Keratinocyte (primary cell): ENCODE measurements at regions not wholly inside any gene's neighbourhood (a gene's known extent, or its start where the extent isn't known, plus 50 kb on each side); places are given as distances from the start of the nearest gene placed in this dataset.

ENCODE experiments used
- DNase-seq: peaks from one replicate; pipeline ENCODE4 v3.0.0-alpha.2; 2011; ENCODE audit warnings: low read depth, missing footprints, low spot score
- FAIRE-seq: peaks from 2 replicates; lab custom pipeline; 2011; peaks lifted over from hg19 to GRCh38; lab: Jason Lieb, UNC
- H2AFZ ChIP-seq: 2 replicates; pipeline ENCODE4 v1.6.0; 2012; ENCODE audit warnings: low read length, control low read depth, inconsistent platforms; ENCODE audit not compliant: control insufficient read depth
- H3K27ac ChIP-seq: 2 replicates; pipeline ENCODE4 v1.5.1; 2011; ENCODE audit warnings: low read length; ENCODE audit not compliant: control insufficient read depth, insufficient read depth
- H3K27me3 ChIP-seq: 3 replicates; pipeline ENCODE4 v1.6.0; 2011; ENCODE audit warnings: low read length; ENCODE audit not compliant: control insufficient read depth, insufficient read depth; ENCODE audit errors: extremely low read depth
- H3K36me3 ChIP-seq, 2 experiments: 2 replicates in 1 of 2; 3 replicates in 1 of 2; pipeline ENCODE4 v1.5.1; 2011; ENCODE audit warnings: low read length in 2 of 2, mild to moderate bottlenecking in 1 of 2; ENCODE audit not compliant: control insufficient read depth in 2 of 2, insufficient read depth in 2 of 2; ENCODE audit errors: extremely low read depth in 1 of 2
- H3K4me1 ChIP-seq: 3 replicates; pipeline ENCODE4 v1.5.1; 2011; ENCODE audit warnings: low read length; ENCODE audit not compliant: control insufficient read depth, insufficient read depth; ENCODE audit errors: extremely low read depth
- H3K4me2 ChIP-seq: 3 replicates; pipeline ENCODE4 v1.6.0; 2011; ENCODE audit warnings: low read depth, low read length; ENCODE audit not compliant: control insufficient read depth, insufficient read depth; ENCODE audit errors: extremely low read depth
- H3K4me3 ChIP-seq, 3 experiments: fragments of 200-600 bp in 1 of 3; sonication (generic) in 1 of 3; 2 replicates in 2 of 3; 3 replicates in 1 of 3; pipeline ENCODE4 v1.5.1; 2011 to 2016; ENCODE audit warnings: low read length in 3 of 3, mild to moderate bottlenecking in 3 of 3, control low read depth in 2 of 3, inconsistent platforms in 1 of 3, low read depth in 1 of 3, mixed read lengths in 1 of 3, mixed run types in 1 of 3, moderate library complexity in 1 of 3; ENCODE audit not compliant: control insufficient read depth in 2 of 3, insufficient read depth in 2 of 3; ENCODE audit errors: extremely low read depth in 1 of 3
- H3K79me2 ChIP-seq: 2 replicates; pipeline ENCODE4 v1.6.0; 2012; ENCODE audit warnings: low read length; ENCODE audit not compliant: control insufficient read depth, insufficient read depth
- H3K9ac ChIP-seq: 3 replicates; pipeline ENCODE4 v1.6.0; 2011; ENCODE audit warnings: low read length; ENCODE audit not compliant: control insufficient read depth, insufficient read depth; ENCODE audit errors: extremely low read depth
- H3K9me1 ChIP-seq: 3 replicates; pipeline ENCODE4 v1.6.0; 2011; ENCODE audit warnings: low read length; ENCODE audit not compliant: control insufficient read depth, insufficient read depth; ENCODE audit errors: extremely low read depth
- H3K9me3 ChIP-seq: 2 replicates; pipeline ENCODE4 v1.5.1; 2012; ENCODE audit warnings: low read depth, low read length; ENCODE audit not compliant: control insufficient read depth
- H4K20me1 ChIP-seq: 3 replicates; pipeline ENCODE4 v1.6.0; 2011; ENCODE audit warnings: low read length; ENCODE audit not compliant: control insufficient read depth, insufficient read depth; ENCODE audit errors: extremely low read depth
- CTCF ChIP-seq, 3 experiments: IDR thresholded peaks in 1 of 3; conservative IDR thresholded peaks in 1 of 3; optimal IDR thresholded peaks in 1 of 3; 2 replicates in 2 of 3; 3 replicates in 1 of 3; pipeline versions ENCODE3 to v1.5.1; 2011; ENCODE audit warnings: low read length in 3 of 3, mild to moderate bottlenecking in 3 of 3, moderate library complexity in 2 of 3, control low read depth in 1 of 3, inconsistent platforms in 1 of 3; ENCODE audit not compliant: insufficient read depth in 2 of 3; ENCODE audit errors: extremely low read depth in 1 of 3
- EZH2 ChIP-seq: IDR thresholded peaks from one replicate; pipeline ENCODE4 v1.6.1; 2012; ENCODE audit warnings: inconsistent platforms, mild to moderate bottlenecking, low read length, moderate library complexity
- dilution Hi-C: fragments of 300-500 bp; cut with MboI; formaldehyde crosslinking; loops from one replicate; pipeline ENCODE4 v1.7.0; 2020; ENCODE audit warnings: low sequenced_read_pairs; ENCODE audit not compliant: extremely low pct_ligation_motif_present

- no peak overlapping the region for H2AFZ ChIP-seq
- FAIRE-seq (no peak), DNase-seq (no peak)
- H3K79me2 ChIP-seq = no peaks in the 10 kb centered on the region
- no peaks in the 10 kb centered on the region for H4K20me1 ChIP-seq
- TF ChIP-seq EZH2 = no peak
- no peak for TF ChIP-seq CTCF (optimal IDR thresholded peaks at IDR 0.05 in 1 of 3, IDR thresholded peaks at IDR 0.05 in 1 of 3, conservative IDR thresholded peaks at IDR 0.05 in 1 of 3; ENCODE audit: extremely low read depth in 1 of 3, insufficient read depth in 2 of 3, low read length in 3 of 3)
- no peaks in the 10 kb centered on the region for H3K9me1 ChIP-seq
- H3K36me3 ChIP-seq = no peaks in the 10 kb centered on the region
- no peak overlapping the region for H3K4me3 ChIP-seq
- no peak overlapping the region for H3K9ac ChIP-seq
- dilution Hi-C loops = no loop called here
- no peak overlapping the region for H3K27ac ChIP-seq
- no peak overlapping the region for H3K4me2 ChIP-seq
- H3K9me3 ChIP-seq = no peaks in the 10 kb centered on the region
- H3K4me1 ChIP-seq = no peaks in the 10 kb centered on the region
- no peaks in the 10 kb centered on the region for H3K27me3 ChIP-seq
These were observed 140.2 kb upstream of the AHI1 start for GRCh38 chr6:135637701-135638100.

GRCh38 chr6:135638108-135638507 is 140.6 kb upstream of the AHI1 start:
- Histone ChIP-seq H4K20me1 (no peaks in the 10 kb centered on the region), H2AFZ (no peak overlapping the region), H3K4me1 (no peaks in the 10 kb centered on the region), H3K36me3 (no peaks in the 10 kb centered on the region), H3K4me3 (no peak overlapping the region), H3K9me1 (no peaks in the 10 kb centered on the region), H3K27me3 (no peaks in the 10 kb centered on the region), H3K9ac (no peak overlapping the region), H3K79me2 (no peaks in the 10 kb centered on the region), H3K4me2 (no peak overlapping the region), H3K27ac (no peak overlapping the region), H3K9me3 (no peaks in the 10 kb centered on the region)
- no peak for TF ChIP-seq EZH2
- TF ChIP-seq CTCF (optimal IDR thresholded peaks at IDR 0.05 in 1 of 3, IDR thresholded peaks at IDR 0.05 in 1 of 3, conservative IDR thresholded peaks at IDR 0.05 in 1 of 3; ENCODE audit: extremely low read depth in 1 of 3, insufficient read depth in 2 of 3, low read length in 3 of 3) = no peak
- FAIRE-seq (no peak), DNase-seq (no peak)
- dilution Hi-C loops = no loop called here
